K562 (cell line): ENCODE measurements at regions not wholly inside any gene's neighbourhood (a gene's known extent, or its start where the extent isn't known, plus 50 kb on each side); places are given as distances from the start of the nearest gene placed in this dataset.
"Not testable (repeated sequence)": the region's sequence is repeated elsewhere in the genome, so short reads cannot be mapped to it uniquely, and the experiment has no call there.

Experiments used
- RCOR1 ChIP-seq, 2 experiments: IDR thresholded peaks; 2 replicates each; pipeline ENCODE4 v1.6.1; 2012; ENCODE audit warnings: low read depth in 2 of 2, low read length in 2 of 2, borderline replicate concordance in 1 of 2, improper control_type of control experiment in 1 of 2
- ZNF696 ChIP-seq: fragments of 250-450 bp; sonication (Bioruptor Pico); conservative IDR thresholded peaks from 2 replicates; pipeline ENCODE4 v1.4.0; 2020; ENCODE audit warnings: mild to moderate bottlenecking, moderate library complexity

GRCh38 chr15:20248434-20248833 lies 293.2 kb downstream of the GOLGA6L6 start:
- TF ChIP-seq ZNF696 (CRISPR knock-in tag); RCOR1 (IDR thresholded peaks at IDR 0.05; ENCODE audit: borderline replicate concordance in 1 of 2, low read depth in 2 of 2, low read length in 2 of 2): not testable (repeated sequence)
